LoVo (cell line): ENCODE measurements at regions not wholly inside any gene's neighbourhood (a gene's known extent, or its start where the extent isn't known, plus 50 kb on each side); places are given as distances from the start of the nearest gene placed in this dataset.
"Not testable (repeated sequence)": the region's sequence is repeated elsewhere in the genome, so short reads cannot be mapped to it uniquely, and the experiment has no call there.

Experiments used
- DNase-seq: peaks from one replicate; pipeline ENCODE4 v3.0.0-alpha.2; 2016; ENCODE audit warnings: low spot score

- DNase-seq = peak; percentile 30
These were observed 133.5 kb upstream of the KRAS start for GRCh38 chr12:25384038-25384892.

GRCh38 chr12:25382311-25383106 is 131.8 kb upstream of the KRAS start:
- DNase-seq = no peak

GRCh38 chr12:25377469-25378177 is 126.9 kb upstream of the KRAS start:
- no peak for DNase-seq

GRCh38 chr12:25376985-25377384 is 126.3 kb upstream of the KRAS start:
- DNase-seq = no peak

GRCh38 chr12:25376407-25376806 is 125.7 kb upstream of the KRAS start:
- no peak for DNase-seq

GRCh38 chr12:25372969-25373817 is 122.5 kb upstream of the KRAS start:
- no peak for DNase-seq

- DNase-seq = no peak
These were observed 121.3 kb upstream of the KRAS start for GRCh38 chr12:25372002-25372401.

- no peak for DNase-seq
These were observed 117.8 kb upstream of the KRAS start for GRCh38 chr12:25368557-25368956.

- DNase-seq = no peak
These were observed 115.4 kb upstream of the KRAS start for GRCh38 chr12:25366122-25366521.

GRCh38 chr12:25365340-25365730 is 114.6 kb upstream of the KRAS start:
- no peak for DNase-seq

GRCh38 chr12:25364529-25365339 is 114.0 kb upstream of the KRAS start:
- no peak for DNase-seq

- no peak for DNase-seq
These were observed 111.9 kb upstream of the KRAS start for GRCh38 chr12:25362646-25363045.

GRCh38 chr12:25361511-25361910 is 110.8 kb upstream of the KRAS start:
- no peak for DNase-seq

- no peak for DNase-seq
These were observed 106.9 kb upstream of the KRAS start for GRCh38 chr12:25357595-25357994.

GRCh38 chr12:25352942-25353341 is 102.2 kb upstream of the KRAS start:
- DNase-seq = not testable (repeated sequence)

- DNase-seq = no peak
These were observed 101.6 kb upstream of the KRAS start for GRCh38 chr12:25352083-25352918.

GRCh38 chr12:25348593-25348895 is 97.8 kb upstream of the KRAS start:
- no peak for DNase-seq

- no peak for DNase-seq
These were observed 97.2 kb upstream of the KRAS start for GRCh38 chr12:25347716-25348592.

- DNase-seq = not testable (repeated sequence)
These were observed 91.1 kb upstream of the KRAS start for GRCh38 chr12:25341877-25342276.
